Loucy (cell line): ENCODE measurements at regions not wholly inside any gene's neighbourhood (a gene's known extent, or its start where the extent isn't known, plus 50 kb on each side); places are given as distances from the start of the nearest gene placed in this dataset.

Experiments
- H2AFZ ChIP-seq: fragments of 200-600 bp; sonication (generic); 2 replicates; pipeline ENCODE4 v1.6.0; 2016; ENCODE audit warnings: antibody characterized with exemption, mild to moderate bottlenecking, low read length, moderate library complexity
- H3F3A ChIP-seq: fragments of 200-600 bp; 2 replicates; pipeline ENCODE4 v1.6.0; 2016; ENCODE audit warnings: antibody characterized with exemption, low read depth, mild to moderate bottlenecking
- H3K27me3 ChIP-seq: fragments of 200-600 bp; sonication (generic); 2 replicates; pipeline ENCODE4 v1.6.1; 2014; ENCODE audit warnings: low read length, mild to moderate bottlenecking; ENCODE audit not compliant: insufficient read depth, poor library complexity, severe bottlenecking
- H3K36me3 ChIP-seq: fragments of 200-600 bp; sonication (generic); 2 replicates; pipeline ENCODE4 v1.6.1; 2016; ENCODE audit warnings: low read length; ENCODE audit not compliant: insufficient read depth
- H3K4me1 ChIP-seq: fragments of 200-600 bp; sonication (generic); 2 replicates; pipeline ENCODE4 v1.5.1; 2014; ENCODE audit warnings: low read length, mild to moderate bottlenecking; ENCODE audit not compliant: insufficient read depth, poor library complexity, severe bottlenecking
- H3K4me2 ChIP-seq: fragments of 200-600 bp; sonication (generic); 2 replicates; pipeline ENCODE4 v1.6.0; 2014; ENCODE audit warnings: antibody characterized with exemption, low read length, low read depth, mild to moderate bottlenecking; ENCODE audit not compliant: poor library complexity, severe bottlenecking
- H3K4me3 ChIP-seq: fragments of 200-600 bp; sonication (generic); 2 replicates; pipeline ENCODE4 v1.5.1; 2014; ENCODE audit warnings: low read length, mild to moderate bottlenecking, mixed read lengths; ENCODE audit not compliant: poor library complexity, severe bottlenecking
- H3K79me2 ChIP-seq: fragments of 200-600 bp; sonication (generic); 2 replicates; pipeline ENCODE4 v1.6.1; 2014; ENCODE audit warnings: low read length; ENCODE audit not compliant: insufficient read depth
- H3K9ac ChIP-seq: fragments of 200-600 bp; sonication (generic); 2 replicates; pipeline ENCODE4 v1.6.0; 2014; ENCODE audit warnings: mild to moderate bottlenecking, low read depth, low read length, moderate library complexity; ENCODE audit not compliant: poor library complexity, severe bottlenecking
- H3K9me2 ChIP-seq: fragments of 200-600 bp; sonication (generic); replicated peaks from 2 replicates; pipeline ENCODE4 v1.6.1; 2016; ENCODE audit warnings: low read depth, low read length, mixed read lengths
- H3K9me3 ChIP-seq: fragments of 200-600 bp; sonication (generic); 2 replicates; pipeline ENCODE4 v1.6.1; 2014; ENCODE audit warnings: mild to moderate bottlenecking, antibody characterized with exemption, low read length, low read depth; ENCODE audit not compliant: insufficient read depth
- H4K20me1 ChIP-seq: fragments of 200-600 bp; sonication (generic); 2 replicates; pipeline ENCODE4 v1.6.0; 2014; ENCODE audit warnings: antibody characterized with exemption, low read length, mild to moderate bottlenecking; ENCODE audit not compliant: insufficient read depth, poor library complexity, severe bottlenecking
- EZH2phosphoT487 ChIP-seq: fragments of 200-600 bp; IDR thresholded peaks from 2 replicates; pipeline ENCODE4 v1.6.1; 2018; ENCODE audit warnings: antibody characterized with exemption, mild to moderate bottlenecking, moderate library complexity, borderline replicate concordance
- TF ChIP-seq, protein P1 (sequence below): fragments of 200-600 bp; sonication (generic); conservative IDR thresholded peaks from 2 replicates; pipeline ENCODE4 v1.5.1; 2014; ENCODE audit warnings: mild to moderate bottlenecking, antibody characterized with exemption, low read length

DNA sequence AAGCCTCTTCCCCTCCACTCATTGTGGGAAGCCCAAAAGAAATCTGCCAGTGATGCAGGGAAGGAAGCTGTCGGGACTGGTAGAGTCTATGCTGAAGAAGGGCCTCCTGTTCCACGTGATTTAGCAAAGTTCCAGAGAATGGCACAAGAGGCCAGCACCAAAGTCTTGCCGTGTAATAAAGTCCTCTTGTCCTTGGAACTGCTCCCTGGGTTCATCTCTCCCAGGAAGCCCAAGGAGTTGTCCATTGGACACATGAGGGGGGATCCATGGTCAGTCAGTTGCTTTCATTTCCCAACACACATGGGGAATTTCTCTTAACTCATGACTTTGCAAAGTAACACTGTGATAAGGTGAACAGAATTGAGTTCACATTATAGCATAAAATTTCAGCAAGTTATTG, 116.1 kb upstream of the RAB4A start:
- H3F3A ChIP-seq = no peaks in the 10 kb centered on the region
- no peak overlapping the region for H3K9ac ChIP-seq
- no peaks in the 10 kb centered on the region for H3K79me2 ChIP-seq
- H3K27me3 ChIP-seq = no peaks in the 10 kb centered on the region
- H2AFZ ChIP-seq = peak overlapping the region; percentile 29; the same call in 1 of the 2 replicates
- no peaks in the 10 kb centered on the region for H3K9me2 ChIP-seq
- H3K4me3 ChIP-seq = no peak overlapping the region
- H3K4me2 ChIP-seq = peak overlapping the region; percentile 40
- H4K20me1 ChIP-seq = no peaks in the 10 kb centered on the region
- no peaks in the 10 kb centered on the region for H3K36me3 ChIP-seq
- no peak for TF ChIP-seq EZH2phosphoT487
- TF ChIP-seq, protein P1, sequence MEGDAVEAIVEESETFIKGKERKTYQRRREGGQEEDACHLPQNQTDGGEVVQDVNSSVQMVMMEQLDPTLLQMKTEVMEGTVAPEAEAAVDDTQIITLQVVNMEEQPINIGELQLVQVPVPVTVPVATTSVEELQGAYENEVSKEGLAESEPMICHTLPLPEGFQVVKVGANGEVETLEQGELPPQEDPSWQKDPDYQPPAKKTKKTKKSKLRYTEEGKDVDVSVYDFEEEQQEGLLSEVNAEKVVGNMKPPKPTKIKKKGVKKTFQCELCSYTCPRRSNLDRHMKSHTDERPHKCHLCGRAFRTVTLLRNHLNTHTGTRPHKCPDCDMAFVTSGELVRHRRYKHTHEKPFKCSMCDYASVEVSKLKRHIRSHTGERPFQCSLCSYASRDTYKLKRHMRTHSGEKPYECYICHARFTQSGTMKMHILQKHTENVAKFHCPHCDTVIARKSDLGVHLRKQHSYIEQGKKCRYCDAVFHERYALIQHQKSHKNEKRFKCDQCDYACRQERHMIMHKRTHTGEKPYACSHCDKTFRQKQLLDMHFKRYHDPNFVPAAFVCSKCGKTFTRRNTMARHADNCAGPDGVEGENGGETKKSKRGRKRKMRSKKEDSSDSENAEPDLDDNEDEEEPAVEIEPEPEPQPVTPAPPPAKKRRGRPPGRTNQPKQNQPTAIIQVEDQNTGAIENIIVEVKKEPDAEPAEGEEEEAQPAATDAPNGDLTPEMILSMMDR = no peak
- peaks cover 34% of the 10 kb centered on the region for H3K4me1 ChIP-seq
- H3K9me3 ChIP-seq = no peaks in the 10 kb centered on the region

DNA sequence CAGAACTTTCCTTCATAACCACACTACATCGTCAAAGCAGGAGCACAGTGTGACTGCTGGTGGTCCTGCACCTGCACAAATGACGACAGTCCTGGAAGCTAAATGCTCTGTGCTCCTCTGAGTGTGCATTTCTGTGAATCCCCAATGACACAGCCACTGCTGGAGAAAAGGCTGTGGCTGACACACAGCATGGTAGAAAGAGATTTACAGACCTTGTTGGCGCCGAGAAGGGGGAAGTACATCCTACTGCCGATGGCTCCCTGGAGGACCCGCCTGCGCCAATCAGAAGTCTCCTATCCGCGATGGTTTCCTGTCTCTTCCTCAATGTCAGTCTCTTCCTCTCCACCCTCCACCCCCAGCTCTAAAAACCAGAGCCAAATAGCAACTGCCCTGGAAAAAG, 115.4 kb upstream of the RAB4A start:
- Histone ChIP-seq H3K4me2 (no peak overlapping the region), H3K4me3 (no peak overlapping the region), H3K9me2 (no peaks in the 10 kb centered on the region), H3K79me2 (no peaks in the 10 kb centered on the region), H2AFZ (peak overlapping the region; percentile 31; the same call in 1 of the 2 replicates), H3K9ac (no peak overlapping the region), H3K9me3 (no peaks in the 10 kb centered on the region), H3K36me3 (no peaks in the 10 kb centered on the region), H4K20me1 (no peaks in the 10 kb centered on the region), H3K4me1 (peaks cover 34% of the 10 kb centered on the region), H3F3A (no peaks in the 10 kb centered on the region), H3K27me3 (no peaks in the 10 kb centered on the region)
- TF ChIP-seq, protein P1 = no peak
- TF ChIP-seq EZH2phosphoT487 = no peak

DNA sequence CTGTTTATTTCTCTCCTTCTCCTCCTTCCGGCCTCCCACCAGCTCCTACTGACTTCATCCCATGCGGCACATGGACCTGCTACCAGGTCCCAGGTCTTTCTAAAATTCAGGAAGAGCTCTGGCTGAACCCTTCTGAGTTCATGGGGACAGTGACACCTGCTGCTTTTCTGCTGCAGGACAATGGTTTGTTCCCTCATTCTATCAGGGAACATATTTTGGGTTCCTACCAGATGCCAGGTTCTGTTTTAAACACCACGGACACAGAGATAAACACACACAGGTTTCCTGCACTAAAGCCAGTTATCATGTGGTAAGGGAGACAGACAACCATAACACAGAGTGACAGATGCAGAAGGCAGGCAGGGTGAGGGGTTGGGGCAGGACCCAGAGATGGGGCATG, 114.0 kb upstream of the RAB4A start:
- Histone ChIP-seq H3K9me3 (no peaks in the 10 kb centered on the region), H3K4me2 (no peak overlapping the region), H3K9me2 (no peaks in the 10 kb centered on the region), H3K4me3 (no peak overlapping the region), H3F3A (no peaks in the 10 kb centered on the region), H4K20me1 (no peaks in the 10 kb centered on the region), H3K9ac (no peak overlapping the region), H3K79me2 (no peaks in the 10 kb centered on the region), H2AFZ (no peak overlapping the region), H3K4me1 (peaks cover 36% of the 10 kb centered on the region), H3K36me3 (no peaks in the 10 kb centered on the region), H3K27me3 (no peaks in the 10 kb centered on the region)
- TF ChIP-seq, protein P1 = peak; percentile 78
- TF ChIP-seq EZH2phosphoT487 = no peak
